HG03196 (cell line): ENCODE measurements at regions not wholly inside any gene's neighbourhood (a gene's known extent, or its start where the extent isn't known, plus 50 kb on each side); places are given as distances from the start of the nearest gene placed in this dataset.
"Not testable (repeated sequence)": the region's sequence is repeated elsewhere in the genome, so short reads cannot be mapped to it uniquely, and the experiment has no call there.

ENCODE experiments used
- ATAC-seq: cut with Tn5 transposase; IDR thresholded peaks from one replicate; pipeline ENCODE4 v1.9.1; 2021; ENCODE audit not compliant: unreplicated experiment

DNA sequence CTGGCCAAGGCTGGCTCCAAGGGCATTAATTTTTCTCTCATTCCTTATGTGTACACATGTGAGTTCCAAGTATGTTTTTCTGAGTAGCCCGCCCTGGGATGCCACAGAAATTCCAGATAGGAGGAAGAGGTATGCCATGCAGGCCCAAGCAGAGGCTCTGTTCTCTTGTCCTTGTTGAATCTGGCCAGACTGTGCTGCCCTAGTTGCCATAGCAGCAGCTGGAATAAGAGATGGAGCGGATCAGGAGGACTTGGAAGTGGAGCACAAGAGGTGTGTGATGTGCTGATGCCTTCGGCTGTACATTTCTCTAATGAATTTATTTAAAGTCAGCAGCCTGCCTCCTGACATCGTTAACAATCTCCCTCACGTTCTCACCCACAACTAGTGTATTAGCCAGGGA is 235.6 kb upstream of the RPS23 start:
- ATAC-seq, result no peak

DNA sequence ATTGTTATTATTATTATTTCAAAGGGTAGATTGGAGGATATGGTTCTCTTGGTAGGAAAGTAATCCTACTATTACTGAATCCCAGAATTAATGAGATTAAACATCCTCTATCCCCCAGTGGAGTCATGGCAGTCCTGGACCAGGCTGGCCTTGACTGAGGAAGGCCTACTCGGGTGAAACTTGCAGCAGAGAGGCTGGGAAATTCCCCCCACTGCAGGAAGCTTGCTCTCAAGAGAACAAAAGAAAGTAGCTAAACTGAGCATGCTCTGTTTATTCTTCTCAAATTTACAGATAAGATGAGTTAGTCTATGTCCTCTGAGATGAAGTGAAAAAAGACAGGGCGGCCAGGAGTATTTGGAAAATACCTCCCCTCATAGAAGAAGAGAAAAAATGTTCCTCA is 233.9 kb upstream of the RPS23 start:
- ATAC-seq, result no peak

DNA sequence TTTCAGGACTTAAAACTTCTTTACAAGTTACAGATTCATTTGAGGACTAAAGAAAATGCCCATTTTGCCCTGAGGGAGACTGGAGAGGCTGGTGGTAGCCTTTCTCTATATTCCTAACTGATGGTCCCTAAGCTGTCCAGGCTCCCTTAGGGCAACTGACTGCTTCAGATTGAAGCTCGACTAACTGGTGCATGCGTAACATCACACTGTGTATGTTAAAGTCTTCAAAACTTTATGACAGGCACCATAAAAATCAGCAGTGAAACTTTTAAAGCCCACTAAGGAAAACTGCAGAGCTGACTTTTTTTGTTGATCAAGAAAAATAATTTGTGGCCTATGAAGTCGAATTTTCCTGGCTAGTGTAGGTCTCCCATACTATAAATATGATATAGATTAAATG is 233.0 kb upstream of the RPS23 start:
- no peak for ATAC-seq

DNA sequence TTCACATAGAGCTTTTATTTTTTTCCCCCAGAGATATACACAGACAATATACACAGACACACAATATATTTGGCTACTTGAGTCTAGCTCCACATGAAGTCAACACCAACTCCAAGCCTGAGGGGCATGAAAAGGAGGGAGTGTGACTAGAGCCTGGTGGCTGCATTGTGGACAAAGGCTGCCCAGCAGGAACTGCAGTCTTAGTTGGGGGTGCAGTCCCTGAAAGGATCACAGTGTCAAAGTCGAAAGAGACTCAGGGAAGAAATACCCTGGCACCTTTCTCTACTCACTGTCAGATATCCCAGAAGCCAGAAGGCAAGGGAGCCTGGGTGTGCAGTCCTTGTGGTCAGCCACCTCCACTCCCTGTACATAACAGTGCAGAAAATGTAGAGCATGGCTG is 231.6 kb upstream of the RPS23 start:
- no peak for ATAC-seq

DNA sequence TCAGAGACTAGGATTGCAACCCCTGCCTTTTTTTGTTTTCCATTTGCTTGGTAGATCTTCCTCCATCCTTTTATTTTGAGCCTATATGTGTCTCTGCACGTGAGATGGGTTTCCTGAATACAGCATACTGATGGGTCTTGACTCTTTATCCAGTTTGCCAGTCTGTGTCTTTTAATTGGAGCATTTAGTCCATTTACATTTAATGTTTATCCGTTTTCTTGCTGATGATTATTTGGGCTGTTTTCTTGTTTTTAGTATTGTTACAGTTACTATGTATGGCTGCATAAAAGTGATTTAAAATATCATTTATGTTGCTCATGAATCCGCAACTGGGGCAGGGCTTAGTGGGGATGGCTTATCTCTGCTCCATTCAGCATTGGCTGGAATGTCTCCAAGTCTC is 228.2 kb upstream of the RPS23 start:
- not testable (repeated sequence) for ATAC-seq

DNA sequence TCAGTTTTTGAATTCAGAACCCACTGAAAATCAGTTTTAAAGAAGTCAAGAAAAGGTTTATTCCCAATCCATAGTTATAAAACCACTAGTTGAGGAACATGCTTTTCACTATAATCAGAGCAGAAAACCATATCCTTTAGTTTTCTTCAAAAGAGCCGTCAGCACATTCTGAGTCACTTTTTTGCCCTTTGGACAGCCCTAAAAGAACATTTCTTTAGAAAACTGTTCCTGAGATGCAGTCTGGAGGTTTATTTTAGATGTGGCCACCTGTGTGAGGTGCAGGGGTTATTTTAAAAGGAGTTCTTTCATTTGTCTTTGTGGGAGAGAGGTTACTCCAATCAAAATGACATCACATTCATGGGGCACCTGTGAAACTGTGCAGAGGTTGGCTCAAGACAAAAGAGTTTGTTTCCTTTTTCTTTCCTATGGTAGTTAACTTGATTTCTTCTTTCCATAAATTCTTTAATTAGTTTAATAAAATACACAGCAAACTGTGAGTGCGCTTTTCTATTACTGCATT is 221.6 kb upstream of the RPS23 start:
- ATAC-seq, result no peak

DNA sequence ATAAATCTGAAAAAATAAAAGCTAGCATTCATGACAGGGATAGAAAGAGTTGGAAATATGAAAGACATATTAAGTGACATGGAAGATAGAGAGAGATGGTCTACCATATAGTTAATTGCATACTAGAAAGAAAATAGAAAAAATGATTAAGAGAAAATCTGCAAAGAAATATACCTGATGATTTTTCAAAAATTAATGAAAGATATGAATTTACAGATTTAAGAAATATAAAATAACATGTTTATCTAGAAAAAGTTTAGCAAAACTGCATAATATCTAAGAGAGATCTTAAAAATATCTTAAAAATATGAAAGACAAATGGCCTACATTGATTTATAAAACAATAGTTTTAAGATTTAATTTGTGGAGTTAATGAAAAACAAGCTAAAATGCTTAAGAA is 219.1 kb upstream of the RPS23 start:
- no peak for ATAC-seq

DNA sequence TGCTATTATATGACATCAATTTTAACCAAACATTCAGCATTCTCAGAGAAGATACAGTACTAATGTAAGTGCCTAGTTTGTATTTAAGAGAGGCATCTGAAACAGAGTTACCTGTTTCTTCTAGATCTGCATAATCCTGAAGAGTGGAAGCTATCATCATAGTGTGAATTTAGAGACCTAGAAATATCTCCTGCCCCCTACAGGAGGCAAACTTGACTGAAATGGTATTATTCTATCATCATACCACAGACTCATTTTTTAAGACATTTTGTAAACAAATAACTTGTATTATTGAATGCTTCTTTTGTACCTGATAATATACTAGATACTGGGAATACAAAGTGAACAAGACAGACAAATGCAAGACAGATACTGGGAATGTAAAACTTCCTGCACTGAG is 216.8 kb upstream of the RPS23 start:
- ATAC-seq, result no peak

DNA sequence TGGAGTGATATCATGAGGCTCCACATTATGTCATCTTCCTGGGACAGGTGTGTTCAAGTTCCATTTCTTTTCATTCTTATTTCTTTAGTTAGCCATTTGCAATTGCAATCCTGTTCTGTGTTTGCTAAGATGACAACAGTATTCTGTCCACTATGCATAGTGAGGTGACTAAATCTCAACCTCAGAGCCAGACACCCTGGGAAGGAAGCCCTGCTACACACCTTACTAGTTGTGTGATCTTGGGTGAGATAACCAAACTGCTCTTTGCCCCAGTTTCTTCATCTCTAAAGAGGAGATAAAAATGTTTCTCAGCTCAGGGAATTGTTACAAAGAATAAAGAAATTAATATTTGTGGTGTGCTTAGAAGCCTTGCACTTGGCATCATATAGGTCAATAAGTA is 215.1 kb upstream of the RPS23 start:
- no peak for ATAC-seq

DNA sequence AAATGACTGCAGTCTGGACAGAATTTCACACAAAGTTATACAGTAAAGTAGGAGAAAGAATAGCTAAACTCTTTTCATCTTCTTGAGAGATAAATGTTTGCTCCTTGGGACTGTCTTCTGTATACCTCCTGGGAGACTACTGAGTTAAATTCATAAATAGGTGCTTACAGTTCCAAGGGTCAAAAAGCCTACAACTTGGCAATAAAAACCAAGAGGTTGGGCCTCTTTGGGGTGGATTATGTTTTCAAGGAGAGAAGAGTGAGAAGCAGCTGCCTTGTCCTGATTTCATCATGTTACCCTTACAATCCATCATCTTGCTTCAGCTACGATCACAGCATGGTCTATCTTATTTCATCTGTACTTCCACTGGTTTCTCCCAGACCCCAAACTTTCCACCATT is 213.2 kb upstream of the RPS23 start:
- ATAC-seq, result no peak

DNA sequence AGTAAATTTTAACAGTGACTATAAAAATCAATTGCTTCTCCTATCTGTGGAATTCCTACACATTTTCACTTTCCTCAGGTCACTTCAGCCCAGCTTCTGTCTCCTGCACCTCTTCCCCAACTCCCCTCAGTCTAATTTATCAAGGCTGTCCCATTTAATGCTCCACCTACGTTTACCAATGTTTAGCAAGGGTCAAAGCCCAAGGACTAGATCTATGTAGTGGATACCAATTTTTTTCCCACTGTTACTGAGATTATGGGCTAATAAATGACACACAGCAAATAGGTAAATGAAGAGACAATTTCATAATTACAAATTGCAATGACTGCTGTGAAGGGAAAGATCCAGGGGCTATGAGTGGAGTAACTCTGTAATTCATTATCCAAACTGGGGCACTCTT is 211.5 kb upstream of the RPS23 start:
- ATAC-seq, result no peak

DNA sequence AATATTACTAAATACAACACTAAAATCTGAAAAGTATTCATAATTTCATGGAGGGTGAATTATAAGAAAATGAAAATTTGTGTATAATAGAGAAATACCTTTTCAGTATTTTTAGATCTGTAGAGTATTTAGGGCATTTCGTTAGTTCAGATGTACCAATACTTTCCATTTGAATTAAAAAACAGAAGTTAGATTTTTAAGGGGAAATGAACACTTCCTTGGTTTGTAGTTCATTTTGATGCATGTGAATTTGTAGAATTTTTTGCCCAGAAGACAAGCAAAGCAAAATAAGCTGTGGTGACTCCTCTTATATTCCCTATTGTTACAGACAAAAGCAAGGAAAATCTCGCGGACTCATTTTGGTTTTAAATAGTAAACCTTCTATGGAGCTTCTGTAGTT is 209.0 kb upstream of the RPS23 start:
- ATAC-seq, result no peak

DNA sequence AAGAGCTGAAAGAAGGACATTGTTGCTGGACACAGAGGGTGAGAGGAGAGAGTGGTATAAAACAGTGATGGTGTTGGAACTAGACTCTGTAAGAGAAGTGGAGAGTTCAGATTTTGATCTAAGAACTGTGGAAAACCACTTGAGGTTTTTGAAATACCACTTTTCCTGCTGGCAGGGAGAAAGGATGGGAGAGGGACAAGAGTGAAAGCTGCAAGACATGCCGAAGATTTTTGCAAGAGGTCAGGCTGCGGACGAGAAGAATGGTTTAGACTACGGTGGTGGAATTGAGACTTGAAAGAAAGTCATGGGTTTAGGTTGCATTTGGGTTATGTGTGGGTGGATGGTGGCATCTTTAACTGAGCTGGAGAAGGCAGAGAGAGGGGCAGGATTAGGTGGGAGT is 202.2 kb upstream of the RPS23 start:
- ATAC-seq, result no peak

DNA sequence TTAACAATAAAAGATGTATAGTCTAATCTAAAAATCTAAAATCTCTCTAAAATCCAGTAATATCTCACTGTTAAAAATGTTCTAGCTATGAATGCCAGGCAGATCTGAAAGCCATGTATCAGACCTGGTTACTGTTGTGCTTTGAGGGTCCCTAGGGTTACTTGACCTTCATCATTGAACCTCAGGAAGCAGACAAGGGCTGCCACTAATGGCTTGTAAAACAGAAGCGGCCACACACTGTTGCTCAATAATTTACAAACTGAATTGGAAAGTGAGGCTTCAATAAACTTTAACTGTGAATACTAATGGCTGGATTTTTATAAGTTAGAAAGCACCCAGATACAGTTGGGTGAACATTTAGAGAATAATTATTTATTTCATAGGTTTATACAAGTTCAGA is 198.0 kb upstream of the RPS23 start:
- ATAC-seq, result no peak

DNA sequence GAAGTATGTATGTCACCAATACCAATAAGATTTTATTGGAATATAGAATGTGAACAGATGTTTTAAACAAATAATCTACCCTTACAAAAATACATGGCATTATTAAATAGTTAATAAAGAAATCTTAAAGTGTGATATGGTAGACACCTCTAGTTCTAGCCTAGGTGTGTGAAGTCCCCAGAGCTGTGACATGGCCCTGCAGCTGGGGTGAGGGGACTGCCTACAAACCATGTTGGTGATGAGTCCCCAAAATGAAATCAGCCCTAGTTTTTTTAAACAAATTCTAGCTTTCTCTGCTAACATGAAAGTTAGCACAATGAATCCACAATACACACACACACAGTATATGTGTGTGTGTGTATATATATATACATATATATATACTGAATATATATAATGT is 195.1 kb upstream of the RPS23 start:
- ATAC-seq, result no peak

DNA sequence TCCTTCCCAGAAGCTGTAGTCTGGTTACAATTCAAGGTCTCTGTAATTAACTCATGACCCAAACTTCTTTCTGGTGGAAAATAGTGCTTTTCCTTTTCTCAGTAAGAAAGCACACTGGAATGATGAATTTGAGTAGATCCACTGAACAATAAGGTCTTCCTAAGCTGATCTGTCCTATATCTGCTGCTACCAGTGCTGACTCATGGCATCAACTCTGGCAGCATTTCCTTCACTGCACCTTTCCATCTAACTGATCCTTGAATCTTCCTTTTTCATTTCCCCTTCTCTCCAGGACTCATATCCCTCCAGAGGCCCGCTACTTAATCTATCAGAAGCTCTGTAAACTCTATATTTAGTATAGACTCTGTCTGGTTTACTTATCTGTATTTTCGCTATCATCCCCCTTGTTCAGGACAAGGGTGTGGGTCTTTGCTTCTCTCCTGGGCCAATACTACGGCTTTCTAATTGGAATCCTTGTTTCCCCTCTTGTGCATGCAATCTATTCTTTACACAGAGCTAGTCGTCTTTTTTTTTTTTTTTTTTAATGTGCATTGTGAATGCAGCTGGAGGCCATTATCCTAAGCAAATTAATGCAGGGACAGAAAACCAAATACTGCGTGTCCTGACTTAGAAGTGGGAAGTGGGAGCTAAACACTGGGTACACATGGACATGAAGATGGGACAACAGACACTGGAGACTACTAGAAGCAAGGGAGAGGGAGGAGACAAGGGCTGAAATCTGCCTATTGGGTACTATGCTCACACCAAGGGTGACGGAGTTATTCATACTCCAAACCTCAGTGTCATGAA is 192.2 kb upstream of the RPS23 start:
- ATAC-seq, result no peak

DNA sequence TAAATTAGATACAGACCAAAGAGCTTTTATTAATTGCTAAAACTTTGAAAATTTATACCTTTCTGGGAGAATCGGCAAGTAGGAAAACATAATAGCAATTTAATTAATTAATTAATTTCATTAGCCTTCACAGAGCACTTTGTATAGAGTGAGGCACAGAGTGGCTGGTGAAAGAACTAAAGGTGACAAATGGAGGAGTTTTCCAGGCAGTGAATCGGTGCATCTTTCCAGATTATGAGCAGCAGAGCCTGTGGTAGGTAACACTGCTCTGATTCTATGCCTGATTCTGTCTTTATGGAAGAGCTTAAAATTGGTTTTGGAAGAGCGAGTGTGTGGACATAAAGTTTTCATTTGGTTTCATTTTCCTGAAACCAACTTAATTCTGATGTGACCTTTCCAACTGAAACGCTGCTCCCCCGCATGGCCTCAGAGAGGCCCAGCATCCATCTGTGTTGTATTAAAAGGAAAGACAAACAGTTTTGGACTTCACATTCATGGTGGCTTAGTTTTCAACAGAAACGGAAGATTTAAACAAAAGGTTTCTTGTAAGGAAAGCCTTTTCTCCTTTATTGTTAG is 188.9 kb upstream of the RPS23 start:
- no peak for ATAC-seq

DNA sequence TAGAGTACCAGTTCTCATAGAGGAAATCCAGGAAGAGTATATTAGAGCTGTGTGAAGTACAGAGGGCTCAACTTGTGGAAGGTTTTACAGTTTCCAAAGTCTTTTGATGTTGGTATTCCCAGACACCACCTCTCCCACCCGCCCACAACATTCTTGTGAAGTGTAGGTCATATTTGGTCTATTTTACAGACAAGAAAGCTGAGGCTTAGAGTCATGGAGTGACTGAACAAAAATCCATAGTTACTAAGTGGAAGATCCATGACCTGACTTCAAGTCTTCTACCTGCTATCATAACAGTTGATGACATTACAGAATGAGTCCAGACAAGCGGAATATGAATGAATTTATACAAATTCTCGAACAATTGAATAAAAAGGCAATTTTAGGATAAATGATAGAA is 187.1 kb upstream of the RPS23 start:
- no peak for ATAC-seq

DNA sequence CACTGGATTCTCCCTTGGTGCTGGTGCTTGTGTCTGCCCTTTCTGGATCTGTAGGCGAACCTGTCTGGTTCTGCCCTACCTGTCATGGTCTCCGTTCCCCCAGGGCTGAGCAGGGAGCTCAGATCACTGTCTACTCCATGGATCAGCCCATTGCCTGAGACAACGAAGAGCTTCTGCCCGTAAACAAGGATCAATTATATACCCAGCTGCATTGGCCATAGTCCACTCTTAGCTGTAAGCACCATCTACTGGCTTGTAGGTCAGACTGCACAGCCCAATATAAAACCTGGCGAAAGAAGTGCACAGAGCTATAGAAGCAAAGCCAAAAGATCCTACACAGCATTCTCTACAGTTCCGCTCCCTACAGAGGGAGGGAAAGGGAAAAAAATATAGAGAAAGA is 181.5 kb upstream of the RPS23 start:
- ATAC-seq, result no peak

DNA sequence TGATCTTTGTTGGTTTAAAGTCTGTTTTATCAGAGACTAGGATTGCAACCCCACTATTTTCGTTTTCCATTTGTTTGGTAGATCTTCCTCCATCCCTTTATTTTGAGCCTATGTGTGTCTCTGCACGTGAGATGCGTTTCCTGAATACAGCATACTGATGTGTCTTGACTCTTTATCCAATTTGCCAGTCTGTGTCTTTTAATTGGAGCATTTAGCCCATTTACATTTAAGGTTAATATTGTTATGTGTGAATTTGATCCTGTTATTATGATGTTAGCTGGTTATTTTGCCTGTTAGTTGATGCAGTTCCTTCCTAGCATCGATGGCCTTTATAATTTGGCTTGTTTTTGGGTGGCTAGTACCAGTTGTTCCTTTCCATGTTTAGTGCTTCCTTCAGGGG is 177.2 kb upstream of the RPS23 start:
- ATAC-seq, result not testable (repeated sequence)

DNA sequence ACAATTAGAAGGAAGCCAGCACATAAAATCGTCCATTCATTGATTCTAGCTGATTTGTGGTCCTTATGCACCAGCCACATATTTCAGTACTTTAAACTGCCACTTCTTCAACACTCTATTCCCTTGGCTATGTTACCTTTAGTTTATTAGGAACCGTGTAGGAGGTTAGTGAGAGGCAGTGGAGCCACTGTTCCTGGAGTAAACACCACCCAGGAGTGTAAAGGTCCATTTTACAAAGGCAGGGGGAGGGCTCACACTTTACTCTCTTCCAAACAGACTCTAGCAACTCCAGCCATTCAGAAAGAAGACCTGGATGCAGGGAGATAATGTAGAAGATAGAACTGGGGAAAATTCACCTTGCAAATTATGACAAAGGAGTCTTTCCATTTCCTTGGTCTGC is 170.2 kb upstream of the RPS23 start:
- ATAC-seq, result no peak

DNA sequence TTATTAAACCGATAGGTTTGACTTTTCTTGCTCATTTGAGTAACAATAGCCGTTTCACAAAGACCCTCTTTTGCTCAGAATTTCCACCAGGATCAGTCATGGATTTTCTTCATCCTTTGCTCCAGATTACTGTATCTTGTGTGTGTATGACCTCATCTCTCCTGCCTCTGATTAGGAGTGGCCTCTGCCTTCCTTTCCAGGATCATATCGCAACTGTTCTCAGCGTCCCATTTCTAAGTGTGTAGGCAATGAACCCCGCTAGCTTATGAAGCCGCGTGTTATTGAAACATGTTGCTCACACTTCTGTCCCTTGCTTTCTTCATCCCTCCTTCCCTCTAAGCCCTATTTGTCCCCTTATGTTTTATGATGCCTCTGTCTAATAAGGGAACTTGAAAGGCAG is 169.8 kb upstream of the RPS23 start:
- no peak for ATAC-seq

DNA sequence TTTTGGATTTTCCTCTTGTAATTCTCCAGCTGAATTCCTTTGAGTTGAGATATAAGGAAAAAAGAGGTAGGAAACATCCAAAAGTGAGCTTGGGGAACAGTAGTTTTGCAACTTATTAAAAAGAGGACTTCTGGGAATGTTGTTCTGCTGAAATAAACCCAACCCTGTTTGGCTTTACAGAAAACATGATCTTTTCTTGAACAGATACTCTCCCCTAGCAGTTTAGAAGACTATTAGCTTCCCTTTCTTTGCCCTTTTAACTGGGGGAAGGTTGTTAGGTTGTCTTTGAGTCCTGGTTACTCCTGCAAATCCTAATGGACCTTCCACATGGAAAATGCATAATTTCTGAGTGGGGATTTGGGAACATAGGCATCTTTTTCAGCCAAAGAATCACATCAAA is 168.7 kb upstream of the RPS23 start:
- no peak for ATAC-seq
